HPDE6-E6E7 (cell line): ENCODE measurements at regions not wholly inside any gene's neighbourhood (a gene's known extent, or its start where the extent isn't known, plus 50 kb on each side); places are given as distances from the start of the nearest gene placed in this dataset.
A peak's percentile ranks its signal among the peaks of the same experiment; 100 is the strongest.
"Not testable (repeated sequence)": the region's sequence is repeated elsewhere in the genome, so short reads cannot be mapped to it uniquely, and the experiment has no call there.

Experiments
- DNase-seq: peaks from one replicate; pipeline ENCODE4 v3.0.0; 2011; ENCODE audit warnings: missing footprints; ENCODE audit errors: extremely low spot score

DNA sequence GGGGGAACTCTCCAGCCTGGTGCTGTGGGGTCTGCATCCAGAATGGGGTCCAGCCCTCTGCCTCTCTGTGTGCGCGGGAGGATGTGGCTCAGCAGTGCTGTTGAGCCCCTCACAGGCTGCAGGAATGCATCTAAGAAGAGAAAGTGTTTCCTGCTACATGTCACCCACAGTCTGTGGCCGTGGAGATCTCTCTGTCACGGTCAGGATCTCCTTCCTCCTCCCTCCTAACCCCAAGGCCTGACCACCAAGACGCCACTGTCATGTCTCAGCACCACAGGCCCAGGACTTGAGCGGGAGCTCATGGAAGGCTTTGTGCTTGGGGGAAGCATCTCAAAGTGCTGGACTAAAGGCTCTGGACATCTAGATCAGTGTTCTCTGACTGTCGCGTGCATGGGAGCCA lies 90.1 kb downstream of the SREK1 start:
- no peak for DNase-seq

DNA sequence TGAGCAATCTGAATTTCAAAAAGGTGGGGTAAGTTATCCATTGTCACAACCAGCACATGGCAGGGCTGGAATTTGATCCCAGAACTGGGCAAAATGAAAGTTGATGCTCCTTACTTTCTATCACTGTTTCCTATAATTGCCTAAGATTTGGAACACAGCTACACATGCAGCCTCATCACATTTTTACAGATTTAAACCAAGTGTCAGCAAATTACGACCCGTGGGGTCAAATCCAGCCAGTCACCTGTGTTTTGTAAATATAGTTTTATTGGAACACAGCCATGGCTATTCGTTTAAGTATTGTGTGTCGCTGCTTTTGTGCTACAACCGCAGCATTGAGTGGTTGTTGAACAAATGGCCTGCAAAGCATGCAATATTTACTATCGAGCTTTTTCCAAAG lies 94.3 kb downstream of the SREK1 start:
- no peak for DNase-seq

DNA sequence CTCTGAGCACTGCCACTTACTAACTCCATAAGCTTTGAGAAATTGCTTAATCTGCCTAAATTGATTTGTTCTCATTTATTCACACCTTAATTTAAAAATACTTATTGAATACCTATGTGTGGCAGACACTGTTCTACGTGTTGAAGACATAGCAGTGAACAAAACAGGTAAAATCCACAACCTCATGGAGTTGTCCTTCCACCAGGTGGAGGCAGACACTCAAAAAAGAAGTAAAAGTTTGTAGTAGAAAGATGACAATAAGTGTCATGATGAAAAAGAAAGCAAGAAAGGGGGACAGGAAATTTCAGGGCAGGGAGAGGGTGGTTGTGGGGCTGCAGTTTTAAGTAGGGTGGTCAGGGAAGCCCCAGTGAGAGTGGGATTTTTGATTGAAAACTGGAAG lies 94.9 kb downstream of the SREK1 start:
- no peak for DNase-seq

DNA sequence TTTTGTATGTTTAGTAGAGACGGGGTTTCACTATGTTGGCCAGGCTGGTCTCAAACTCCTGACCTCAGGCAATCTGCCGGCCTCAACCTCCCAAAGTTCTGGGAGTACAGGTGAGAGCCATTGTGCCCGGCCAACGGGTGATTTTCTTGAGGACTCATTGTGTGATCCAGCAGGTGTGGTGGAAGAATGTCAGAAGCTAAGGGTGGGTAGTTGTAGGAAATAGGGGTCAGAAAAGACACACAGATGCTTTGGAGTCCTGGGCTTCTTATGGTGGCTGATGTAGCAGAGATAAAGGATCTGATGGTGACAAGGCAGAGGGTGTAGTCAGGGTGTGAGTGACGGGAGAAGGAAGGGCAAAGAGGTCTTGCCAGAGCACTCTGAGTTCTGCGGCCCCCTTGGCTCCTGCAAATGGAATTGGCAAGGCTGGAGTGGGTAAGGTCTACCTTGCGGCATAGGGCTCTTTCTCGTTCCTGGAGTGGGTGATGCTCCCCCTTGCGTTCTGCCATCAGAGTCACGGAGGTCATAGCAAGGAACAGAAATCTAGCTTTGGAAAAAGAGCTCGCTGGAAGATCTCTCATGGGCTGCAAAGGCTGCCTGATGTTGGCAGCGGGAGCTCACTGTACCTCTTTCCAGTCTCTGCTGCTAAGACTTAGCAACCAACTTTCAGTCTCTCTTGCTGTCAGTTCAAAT lies 97.2 kb downstream of the SREK1 start:
- DNase-seq, result no peak

DNA sequence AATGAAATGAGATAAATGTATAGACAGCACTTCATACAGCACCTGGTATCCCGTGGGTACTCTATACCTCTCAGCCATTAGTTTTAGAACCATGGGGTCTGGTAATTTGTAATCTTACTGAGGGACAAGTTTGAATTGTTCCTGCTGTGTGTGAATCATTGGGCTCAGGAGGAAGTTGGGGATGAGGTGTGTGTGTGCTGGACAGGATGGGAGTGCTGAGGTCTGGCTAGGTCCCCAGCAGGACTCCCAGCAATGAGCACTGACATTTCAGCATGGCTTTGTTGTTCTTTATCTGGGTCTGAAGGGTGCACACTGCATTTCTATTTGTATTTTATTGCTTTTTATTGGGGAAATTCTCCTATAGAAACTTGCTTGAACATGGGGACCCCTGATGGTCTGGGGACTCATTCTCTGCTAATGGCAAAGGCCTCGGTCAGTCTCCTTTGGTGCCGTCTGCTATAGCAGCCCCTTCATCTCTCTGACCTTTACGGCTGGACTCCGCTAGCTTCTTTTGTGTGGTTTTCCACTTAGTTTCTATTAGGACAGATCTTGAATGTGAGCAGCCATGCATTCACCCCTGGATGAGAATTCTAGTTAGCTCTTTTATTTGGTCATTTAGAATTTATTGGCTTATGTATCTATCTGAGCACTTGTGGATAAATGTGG lies 98.1 kb downstream of the SREK1 start:
- no peak for DNase-seq

DNA sequence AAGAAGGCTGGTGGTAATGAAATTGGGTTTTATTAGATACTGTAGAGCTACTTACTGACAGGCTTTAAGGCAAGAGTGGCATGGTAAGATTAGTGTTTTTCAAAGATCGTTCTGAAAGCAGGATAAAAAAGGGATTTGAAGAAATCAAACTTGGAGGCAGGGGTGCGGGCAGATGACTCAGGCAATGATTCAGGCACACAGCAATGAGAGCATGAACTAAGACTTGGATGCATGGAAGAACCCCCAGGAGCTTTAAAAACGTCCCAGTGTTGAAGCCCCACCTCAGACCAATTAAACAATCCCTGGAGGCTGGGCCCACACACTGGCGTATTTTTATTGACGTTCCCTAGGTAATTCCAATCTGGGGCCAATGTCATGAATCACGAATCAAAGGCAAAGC lies 102.5 kb downstream of the SREK1 start:
- no peak for DNase-seq

DNA sequence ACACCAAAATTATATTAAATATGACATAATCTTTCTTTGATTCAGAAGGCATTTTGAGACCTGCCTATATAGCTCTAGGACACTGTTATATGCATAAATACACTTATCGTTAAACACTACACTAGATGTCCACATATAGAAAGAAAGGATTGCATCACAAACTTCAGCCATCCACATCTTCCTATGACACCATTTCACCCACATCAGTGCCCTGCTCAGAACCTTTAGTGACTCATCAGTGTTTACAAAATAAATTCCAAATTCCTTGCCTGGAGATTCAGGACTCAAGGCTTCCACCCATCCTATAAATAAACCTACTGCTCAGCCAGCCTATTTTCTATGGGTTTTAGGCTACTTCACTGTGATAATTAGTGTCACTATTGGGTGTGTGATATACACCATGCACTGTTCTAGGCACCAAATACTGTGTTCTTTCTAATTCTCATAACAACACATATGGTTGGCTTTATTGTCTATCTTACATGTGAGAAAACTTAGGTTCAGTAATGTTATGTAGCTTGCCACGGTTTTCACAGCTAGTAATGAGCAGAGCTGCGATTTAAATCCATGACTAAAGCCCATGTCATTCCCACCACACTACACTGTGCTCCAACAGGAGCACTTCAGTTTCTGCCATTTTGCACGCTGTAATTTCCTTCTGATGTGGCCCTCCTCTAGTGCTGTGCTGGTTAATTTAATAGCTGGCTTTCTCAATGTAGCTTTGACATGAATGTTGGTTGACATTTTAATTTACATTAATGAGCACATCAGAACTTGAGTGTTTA lies 103.3 kb downstream of the SREK1 start:
- DNase-seq, result peak; percentile 25

DNA sequence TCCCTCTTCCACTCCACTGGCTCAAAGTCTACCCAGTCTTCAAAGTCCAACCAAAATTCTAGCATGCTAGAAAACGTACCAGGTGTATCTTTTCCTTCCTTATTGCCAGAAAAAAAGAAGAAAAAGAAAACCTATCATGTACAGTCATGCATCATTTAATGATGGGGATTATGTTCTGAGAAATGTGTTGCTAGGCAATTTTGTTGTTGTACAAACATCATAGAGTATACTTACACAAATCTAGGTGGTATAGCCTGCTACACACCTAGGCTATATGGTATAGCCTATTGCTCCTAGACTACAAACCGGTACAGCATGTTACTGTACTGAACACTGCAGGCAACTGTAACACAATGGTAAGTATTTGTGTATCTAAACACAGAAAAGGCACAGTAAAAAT lies 104.8 kb downstream of the SREK1 start:
- DNase-seq, result no peak

DNA sequence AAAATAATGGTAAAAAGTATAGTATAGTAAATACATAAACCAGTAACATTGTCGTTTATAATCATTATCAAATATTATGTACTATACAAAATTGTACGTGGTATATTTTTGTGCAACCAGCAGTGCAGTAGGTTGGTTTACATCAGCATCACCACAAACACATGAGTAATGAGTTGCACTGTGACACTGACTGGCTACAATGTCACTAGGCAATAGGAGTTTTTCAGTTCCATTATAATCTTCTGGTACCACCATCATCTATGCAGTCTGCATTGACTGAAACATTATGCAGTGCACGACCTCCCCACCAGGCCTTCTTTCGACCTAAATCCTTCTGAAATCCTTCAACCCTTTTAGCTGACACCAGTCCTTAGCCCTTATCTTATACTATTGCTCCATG lies 105.8 kb downstream of the SREK1 start:
- DNase-seq, result no peak

DNA sequence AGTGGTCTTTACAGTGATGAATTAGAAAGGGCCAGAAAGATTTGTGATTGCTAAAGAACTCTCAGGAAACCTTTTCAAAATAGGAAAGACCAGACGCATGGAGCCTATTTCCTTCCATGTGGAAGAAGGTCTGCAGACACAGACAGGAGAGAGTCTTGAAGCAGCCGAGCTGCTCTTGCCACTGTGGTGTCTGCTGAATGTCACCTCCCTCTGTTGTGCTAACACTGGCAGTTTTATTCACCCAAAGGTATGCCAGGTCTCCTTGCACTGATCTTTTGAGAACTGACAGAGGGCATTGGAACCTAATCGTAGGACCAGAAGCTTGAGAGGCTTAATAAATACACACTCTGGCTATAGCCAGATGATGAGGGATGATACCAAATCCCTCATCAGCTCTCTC lies 108.7 kb downstream of the SREK1 start:
- no peak for DNase-seq

DNA sequence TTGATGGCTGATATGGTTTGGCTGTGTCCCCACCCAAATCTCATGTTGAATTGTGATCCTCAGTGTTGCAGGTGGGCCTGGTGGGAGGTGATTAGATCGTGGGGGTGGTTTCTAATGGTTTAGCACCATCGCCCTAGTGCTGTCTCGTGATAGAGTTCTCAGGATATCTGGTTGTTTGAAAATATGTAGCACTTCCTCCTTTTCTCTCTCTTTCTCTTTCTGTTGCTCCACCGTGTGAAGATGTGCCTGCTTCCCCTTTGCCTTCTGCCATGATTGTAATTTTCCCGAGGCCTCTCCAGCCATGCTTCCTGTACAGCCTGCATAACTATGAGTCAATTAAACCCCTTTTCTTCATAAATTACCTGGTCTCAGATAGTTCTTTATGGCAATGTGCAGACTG lies 111.6 kb downstream of the SREK1 start:
- no peak for DNase-seq

DNA sequence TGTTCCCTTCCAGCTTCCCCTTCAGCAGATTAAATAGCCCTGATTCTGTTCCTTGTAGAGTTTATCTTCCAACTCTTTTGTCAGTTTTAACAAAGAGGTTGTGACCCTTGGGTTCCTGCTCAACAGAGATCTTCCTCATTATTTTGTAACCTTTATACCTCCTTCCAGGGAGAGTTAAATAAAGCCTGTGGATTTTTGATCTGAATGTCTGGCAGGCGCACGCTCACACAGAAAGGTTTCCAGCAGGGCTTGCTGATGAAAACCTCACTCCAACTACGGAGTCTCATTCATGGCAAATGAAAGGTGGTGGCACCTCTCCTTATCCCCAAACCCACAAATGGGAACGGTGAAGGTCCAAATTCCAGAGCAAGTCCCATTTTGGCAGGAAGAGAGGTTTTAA lies 129.0 kb downstream of the SREK1 start:
- DNase-seq, result no peak

DNA sequence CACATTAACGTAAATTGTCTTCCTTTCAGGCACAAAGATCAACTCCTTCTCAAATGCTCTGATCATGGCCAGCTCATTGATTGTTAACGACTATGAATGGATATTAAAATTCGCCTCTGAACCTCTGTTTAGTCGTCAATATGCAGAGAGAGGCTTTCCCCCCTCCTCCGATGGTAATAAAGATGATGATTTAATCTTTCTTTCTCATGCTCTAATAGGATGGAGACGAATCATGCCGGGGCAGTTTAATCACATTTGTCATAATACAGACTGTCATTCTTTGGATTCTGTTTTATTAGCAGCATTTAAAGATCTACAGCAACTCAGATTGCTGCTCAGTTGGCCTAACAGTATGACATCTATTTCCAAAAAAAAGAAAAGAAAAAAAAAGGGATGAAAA lies 132.9 kb downstream of the SREK1 start:
- DNase-seq, result no peak

DNA sequence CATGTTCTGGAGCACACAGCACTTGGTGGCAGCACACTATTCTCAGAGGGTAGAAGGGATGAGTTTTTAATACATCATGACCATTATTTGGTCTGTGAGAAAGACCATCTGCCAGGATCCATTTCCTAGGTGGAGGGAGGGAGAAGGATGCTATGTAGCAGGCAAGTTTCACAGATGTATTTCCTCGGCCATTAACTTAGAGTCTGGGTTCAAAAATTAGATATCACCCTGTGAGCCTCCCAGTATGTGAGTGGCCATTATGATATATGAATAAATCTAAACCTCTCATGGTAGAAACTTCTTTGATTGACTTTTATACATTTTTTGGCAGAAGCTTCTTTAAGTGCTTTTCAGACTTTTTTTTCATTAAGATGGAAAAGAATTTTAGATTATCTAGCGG lies 133.9 kb downstream of the SREK1 start:
- DNase-seq, result no peak

DNA sequence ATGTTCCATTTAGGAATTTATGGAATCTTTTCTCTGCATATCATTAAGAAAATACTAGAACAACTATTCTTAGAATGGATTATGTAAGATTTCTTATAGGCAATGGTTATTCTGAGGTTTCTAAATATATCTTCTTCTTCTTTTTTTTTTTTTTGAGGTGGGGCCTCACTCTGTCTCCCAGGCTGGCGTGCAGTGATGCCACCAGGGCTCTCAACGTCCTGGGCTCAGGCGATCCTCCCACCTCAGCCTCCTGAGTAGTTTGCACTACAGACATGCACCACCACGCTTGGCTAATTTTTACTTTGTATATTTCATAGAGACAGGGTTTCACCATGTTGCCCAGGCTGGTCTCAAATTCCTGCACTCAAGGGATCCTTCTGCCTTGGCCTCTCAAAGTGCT lies 137.2 kb downstream of the SREK1 start:
- DNase-seq, result no peak

DNA sequence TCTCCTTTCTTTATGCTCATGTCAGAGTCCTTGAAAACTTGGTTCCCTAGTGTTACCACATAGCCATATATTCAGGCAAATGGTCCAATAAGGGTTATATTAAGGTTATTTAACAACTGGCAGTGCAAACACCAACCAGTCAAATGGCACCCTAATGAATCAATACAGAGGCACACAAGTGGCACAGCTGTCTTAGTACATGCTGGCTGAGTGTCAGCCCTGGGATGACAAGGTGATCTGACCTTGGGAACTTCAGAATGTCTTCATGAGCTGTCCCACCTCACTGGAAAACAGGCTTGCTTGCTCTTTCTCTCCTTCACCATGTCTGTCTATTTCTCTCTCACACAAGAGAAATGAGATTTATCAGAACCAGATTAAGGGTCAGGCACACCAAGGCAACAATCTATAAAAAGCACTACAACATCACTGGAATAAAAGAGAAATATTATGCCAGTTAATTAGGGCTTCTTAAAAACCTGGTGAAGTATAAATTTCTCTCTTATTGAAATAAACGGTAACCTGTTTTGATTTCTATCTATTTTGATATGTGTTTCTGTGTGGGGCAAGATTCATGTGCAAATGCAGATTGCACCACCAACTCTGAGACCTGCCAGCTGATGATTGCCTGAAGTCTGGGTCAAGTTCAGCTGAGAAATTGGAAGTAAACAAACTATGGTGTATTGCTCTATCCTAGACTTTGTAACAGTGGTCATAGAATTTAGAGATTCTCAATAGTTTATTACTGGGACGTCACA lies 140.7 kb downstream of the SREK1 start:
- no peak for DNase-seq

DNA sequence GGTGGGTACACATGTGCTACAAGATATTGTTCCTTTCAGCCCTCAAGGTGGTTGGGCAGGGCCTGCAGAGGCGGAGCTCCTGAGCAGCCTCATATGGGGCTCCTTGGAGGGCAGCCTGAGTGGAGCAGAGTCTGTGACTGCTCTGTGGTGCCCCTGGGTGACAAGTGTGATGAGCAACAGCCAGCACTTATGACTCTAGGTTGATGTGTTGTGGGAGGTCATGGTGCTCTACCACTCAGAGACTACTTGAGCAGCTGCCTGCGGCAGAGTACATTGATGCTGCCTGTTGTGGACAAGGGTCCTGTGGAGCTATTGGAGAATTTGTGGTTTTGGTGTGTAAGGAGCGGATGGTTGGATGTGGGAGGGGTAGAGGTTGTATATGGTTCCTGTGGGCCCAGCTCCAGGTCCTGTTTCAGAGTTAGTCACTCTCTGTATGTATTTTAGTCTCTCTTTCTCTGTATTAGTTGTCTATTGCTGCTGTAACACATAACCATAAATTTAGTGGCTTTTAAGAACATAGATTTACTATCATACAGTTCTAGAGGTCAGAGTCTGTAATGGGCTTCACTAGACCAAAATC lies 141.3 kb downstream of the SREK1 start:
- no peak for DNase-seq

DNA sequence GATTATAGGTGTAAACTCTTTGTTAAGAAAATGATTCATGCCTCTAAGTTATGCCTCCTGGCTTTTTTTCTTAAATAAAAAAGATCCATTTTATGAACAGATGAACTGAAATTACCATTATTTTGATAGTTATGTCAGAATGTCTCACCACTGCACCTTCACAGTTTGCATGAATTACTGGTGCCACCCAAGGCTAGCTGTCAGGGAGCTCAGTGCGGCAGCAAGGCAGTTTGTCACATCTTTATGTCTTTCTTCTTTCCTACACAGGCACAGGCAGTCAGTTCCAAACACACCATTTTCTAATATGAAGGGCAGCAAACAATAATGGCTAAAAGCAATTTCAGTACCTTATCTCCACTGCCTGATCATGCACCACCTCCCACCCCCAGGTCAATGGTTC lies 147.7 kb downstream of the SREK1 start:
- DNase-seq, result no peak

DNA sequence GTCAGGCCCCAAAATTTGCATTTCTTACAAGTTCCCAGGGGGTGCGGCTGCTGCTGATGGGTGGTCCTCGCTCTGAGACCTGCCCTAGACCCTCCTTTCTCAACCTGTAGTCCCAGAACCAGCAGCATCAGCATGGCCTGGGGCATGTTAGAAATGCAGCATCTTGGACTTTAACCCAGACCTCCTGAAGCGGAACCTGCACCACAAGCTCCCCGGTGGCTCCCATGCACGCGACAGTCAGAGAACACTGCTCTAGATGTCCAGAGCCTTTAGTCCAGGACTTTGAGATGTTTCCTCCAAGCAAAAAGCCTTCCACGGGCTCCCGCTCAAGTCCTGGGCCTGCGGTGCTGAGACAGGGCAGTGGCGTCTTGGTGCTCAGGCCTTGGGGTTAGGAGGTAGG lies 149.8 kb downstream of the SREK1 start:
- DNase-seq, result not testable (repeated sequence)

DNA sequence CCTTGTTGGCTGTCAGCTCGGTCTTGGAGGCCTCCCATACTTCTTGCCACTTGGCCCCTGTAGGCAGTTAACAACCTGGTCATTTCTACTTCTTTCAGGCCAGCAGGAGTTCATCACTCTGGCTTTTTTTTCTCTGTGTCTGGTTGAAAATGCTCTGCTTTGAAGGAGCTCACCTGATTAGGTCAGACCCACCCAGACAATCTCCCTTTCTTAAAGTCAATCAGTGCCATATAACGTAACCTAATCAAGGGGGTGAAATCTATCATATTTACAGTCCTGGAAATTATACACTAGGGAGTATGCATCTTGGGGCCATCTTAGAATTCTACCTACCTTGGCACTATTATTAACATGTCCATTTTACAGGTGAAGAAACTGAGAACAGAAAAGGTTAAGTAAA lies 155.4 kb downstream of the SREK1 start:
- DNase-seq, result no peak

DNA sequence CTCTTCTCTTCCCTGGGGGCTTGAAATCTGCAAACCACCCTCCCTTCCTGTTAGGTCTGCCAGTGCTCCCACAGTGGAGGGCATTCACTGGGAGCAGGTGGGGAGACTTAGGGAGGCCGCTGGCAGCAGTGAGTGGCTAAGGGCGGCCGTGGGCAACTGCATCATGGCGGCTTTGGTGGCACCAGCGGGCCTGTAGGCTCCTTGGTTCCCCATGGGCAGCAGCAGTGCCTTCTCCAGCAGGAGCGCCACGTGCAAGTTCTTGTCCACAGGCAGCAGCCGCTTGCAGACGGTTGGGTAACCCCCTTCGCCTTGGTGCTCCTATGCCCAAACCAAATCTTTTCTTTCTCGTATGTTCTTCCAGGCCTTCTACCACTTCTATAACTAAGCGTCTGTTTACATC lies 158.2 kb downstream of the SREK1 start:
- no peak for DNase-seq
